Activated T-cell treated with anti-CD3 and anti-CD28 coated beads, Interleukin-2, amount 50 U/mL, for 4 hours (primary cell): ENCODE measurements at regions not wholly inside any gene's neighbourhood (a gene's known extent, or its start where the extent isn't known, plus 50 kb on each side); places are given as distances from the start of the nearest gene placed in this dataset.

Source experiments
- ATAC-seq, 2 donors: fragments of 200-7000 bp; cut with Tn5 transposase; one replicate each; pipeline ENCODE4 v1.10.0; 2021
- DNase-seq: peaks from one replicate; pipeline ENCODE4 v3.0.0-alpha.2; 2020
- H3K27me3 Mint-ChIP-seq: one replicate; pipeline ENCODE4 v1.8.0; 2021; ENCODE audit warnings: low read depth, mixed read lengths
- H3K36me3 Mint-ChIP-seq: one replicate; pipeline ENCODE4 v1.8.0; 2022; ENCODE audit warnings: mixed read lengths; ENCODE audit not compliant: insufficient read depth
- H3K4me1 Mint-ChIP-seq: one replicate; pipeline ENCODE4 v1.8.0; 2021; ENCODE audit warnings: low read depth, mixed read lengths
- H3K4me3 Mint-ChIP-seq: one replicate; pipeline ENCODE4 v1.8.0; 2021; ENCODE audit warnings: mild to moderate bottlenecking, moderate library complexity, mixed read lengths
- H3K9me3 Mint-ChIP-seq: one replicate; pipeline ENCODE4 v1.8.0; 2021; ENCODE audit warnings: mixed read lengths

- H3K36me3 Mint-ChIP-seq = no peaks in the 10 kb centered on the region
- H3K27me3 Mint-ChIP-seq = no peaks in the 10 kb centered on the region
- DNase-seq (no peak), ATAC-seq (no peak)
- no peaks in the 10 kb centered on the region for H3K4me1 Mint-ChIP-seq
- H3K4me3 Mint-ChIP-seq = no peak overlapping the region
- H3K9me3 Mint-ChIP-seq = peaks cover 11% of the 10 kb centered on the region
Measured at GRCh38 chr2:52396836-52397235, 1364.9 kb upstream of the NRXN1 start.

DNA sequence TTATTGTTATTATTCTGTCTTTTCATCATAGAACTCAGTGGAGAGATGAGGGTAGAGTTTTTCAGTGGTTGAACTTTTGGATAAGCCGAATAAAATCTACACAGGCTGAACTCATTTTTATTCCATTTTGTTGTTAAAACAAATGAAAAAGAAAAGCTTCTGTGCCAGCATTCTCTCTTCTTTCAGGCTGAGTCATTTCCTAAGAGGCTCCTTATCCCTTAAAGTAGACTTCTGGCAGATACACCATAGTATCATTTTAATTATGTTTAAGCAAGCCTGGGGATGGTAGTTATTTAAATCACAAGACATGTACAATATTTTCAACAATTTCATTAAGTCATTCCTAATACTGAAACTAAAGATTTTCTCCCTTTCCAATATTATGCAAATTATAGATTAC is 1364.0 kb upstream of the NRXN1 start:
- H3K36me3 Mint-ChIP-seq = no peaks in the 10 kb centered on the region
- ATAC-seq = no peak
- peaks cover 11% of the 10 kb centered on the region for H3K9me3 Mint-ChIP-seq
- no peak for DNase-seq
- no peaks in the 10 kb centered on the region for H3K4me1 Mint-ChIP-seq
- no peak overlapping the region for H3K4me3 Mint-ChIP-seq
- H3K27me3 Mint-ChIP-seq = no peaks in the 10 kb centered on the region

- Mint-ChIP-seq H3K27me3 (no peaks in the 10 kb centered on the region), H3K9me3 (peaks cover 4% of the 10 kb centered on the region), H3K4me3 (no peak overlapping the region), H3K4me1 (no peaks in the 10 kb centered on the region), H3K36me3 (no peaks in the 10 kb centered on the region)
- DNase-seq (no peak), ATAC-seq (no peak)
Measured at GRCh38 chr2:52391621-52392020, 1359.7 kb upstream of the NRXN1 start.

- Mint-ChIP-seq H3K4me1 (no peaks in the 10 kb centered on the region), H3K36me3 (no peaks in the 10 kb centered on the region), H3K9me3 (peaks cover 4% of the 10 kb centered on the region), H3K27me3 (no peaks in the 10 kb centered on the region), H3K4me3 (no peak overlapping the region)
- DNase-seq (no peak), ATAC-seq (no peak)
Measured at GRCh38 chr2:52390651-52391050, 1358.7 kb upstream of the NRXN1 start.

GRCh38 chr2:52387937-52388590 is 1356.1 kb upstream of the NRXN1 start:
- no peaks in the 10 kb centered on the region for H3K9me3 Mint-ChIP-seq
- H3K36me3 Mint-ChIP-seq = no peaks in the 10 kb centered on the region
- DNase-seq (no peak), ATAC-seq (no peak)
- no peaks in the 10 kb centered on the region for H3K4me1 Mint-ChIP-seq
- H3K4me3 Mint-ChIP-seq = no peak overlapping the region
- no peaks in the 10 kb centered on the region for H3K27me3 Mint-ChIP-seq

GRCh38 chr2:52386433-52387030 is 1354.6 kb upstream of the NRXN1 start:
- Mint-ChIP-seq H3K27me3 (no peaks in the 10 kb centered on the region), H3K4me1 (no peaks in the 10 kb centered on the region), H3K9me3 (no peaks in the 10 kb centered on the region), H3K36me3 (no peaks in the 10 kb centered on the region), H3K4me3 (no peak overlapping the region)
- DNase-seq (no peak), ATAC-seq (no peak)

DNA sequence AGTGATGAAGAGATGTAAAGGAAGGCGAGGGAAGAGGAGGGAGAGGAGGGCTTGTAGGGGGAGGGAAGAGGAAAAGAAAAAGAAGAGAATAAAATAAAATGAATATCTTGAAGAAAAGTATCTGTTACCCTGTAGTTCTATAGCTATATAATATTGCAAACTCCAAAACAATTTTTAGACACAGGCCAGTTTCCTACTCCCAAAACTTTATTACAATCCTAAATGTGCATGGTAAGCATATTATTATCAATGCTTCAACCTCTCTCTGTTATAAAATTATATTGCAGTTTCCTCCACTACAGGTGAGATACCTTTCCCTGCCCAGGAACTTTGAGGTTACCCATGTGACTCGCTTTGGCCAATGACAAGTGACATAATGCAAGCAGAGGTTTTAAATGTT is 1351.6 kb upstream of the NRXN1 start:
- Mint-ChIP-seq H3K4me3 (no peak overlapping the region), H3K27me3 (no peaks in the 10 kb centered on the region), H3K9me3 (no peaks in the 10 kb centered on the region), H3K4me1 (no peaks in the 10 kb centered on the region), H3K36me3 (no peaks in the 10 kb centered on the region)
- DNase-seq (no peak), ATAC-seq (no peak)

DNA sequence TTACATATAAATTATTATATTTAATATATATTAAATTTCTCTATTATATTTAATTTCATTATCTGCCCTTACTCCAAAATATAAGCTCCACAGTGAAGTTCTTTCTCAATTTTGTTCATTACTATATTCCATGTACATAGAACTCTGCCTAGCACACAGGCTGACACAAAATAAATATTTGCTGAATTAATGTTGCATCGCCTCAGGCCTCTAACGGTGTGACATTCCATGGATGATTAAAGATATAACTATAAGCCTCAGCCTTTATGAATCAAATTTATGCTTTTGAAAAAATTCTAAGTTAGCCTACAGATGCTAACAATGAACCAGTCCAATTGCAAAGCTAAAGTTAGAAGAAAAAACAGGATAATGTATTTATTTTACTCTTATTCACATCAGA is 1337.2 kb upstream of the NRXN1 start:
- Mint-ChIP-seq H3K4me1 (no peaks in the 10 kb centered on the region), H3K36me3 (no peaks in the 10 kb centered on the region), H3K4me3 (no peak overlapping the region), H3K9me3 (peaks cover 12% of the 10 kb centered on the region), H3K27me3 (no peaks in the 10 kb centered on the region)
- no peak for DNase-seq
- no peak for ATAC-seq

- H3K27me3 Mint-ChIP-seq = no peaks in the 10 kb centered on the region
Measured at GRCh38 chr2:52368141-52368540, 1336.2 kb upstream of the NRXN1 start.

DNA sequence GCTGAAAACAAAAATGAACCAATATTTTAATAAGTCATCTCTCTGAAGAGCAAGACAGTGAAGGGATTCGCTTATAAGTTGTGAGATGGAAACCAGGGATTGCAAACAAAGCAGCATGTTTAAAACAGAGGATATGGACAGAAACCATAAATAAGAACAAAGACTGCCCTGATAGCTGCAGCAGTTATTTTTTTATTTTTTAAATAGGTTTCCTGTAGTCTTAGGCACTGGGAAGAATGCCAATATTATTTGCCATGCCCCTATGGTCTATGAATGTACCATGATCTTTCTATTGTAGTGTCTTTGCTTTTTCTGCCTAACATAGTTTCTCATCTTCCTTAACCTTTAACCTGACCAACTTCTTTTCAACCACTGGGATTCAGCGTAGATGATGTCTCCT is 1334.0 kb upstream of the NRXN1 start:
- H3K4me3 Mint-ChIP-seq = no peak overlapping the region
- H3K36me3 Mint-ChIP-seq = no peaks in the 10 kb centered on the region
- no peaks in the 10 kb centered on the region for H3K27me3 Mint-ChIP-seq
- no peaks in the 10 kb centered on the region for H3K4me1 Mint-ChIP-seq
- ATAC-seq (no peak), DNase-seq (no peak)
- peaks cover 17% of the 10 kb centered on the region for H3K9me3 Mint-ChIP-seq

More at GRCh38 chr2:52368141-52368540, 1336.2 kb upstream of the NRXN1 start:
- Mint-ChIP-seq H3K9me3 (peaks cover 17% of the 10 kb centered on the region), H3K4me1 (no peaks in the 10 kb centered on the region), H3K36me3 (no peaks in the 10 kb centered on the region), H3K4me3 (no peak overlapping the region)
- DNase-seq (no peak), ATAC-seq (no peak)

DNA sequence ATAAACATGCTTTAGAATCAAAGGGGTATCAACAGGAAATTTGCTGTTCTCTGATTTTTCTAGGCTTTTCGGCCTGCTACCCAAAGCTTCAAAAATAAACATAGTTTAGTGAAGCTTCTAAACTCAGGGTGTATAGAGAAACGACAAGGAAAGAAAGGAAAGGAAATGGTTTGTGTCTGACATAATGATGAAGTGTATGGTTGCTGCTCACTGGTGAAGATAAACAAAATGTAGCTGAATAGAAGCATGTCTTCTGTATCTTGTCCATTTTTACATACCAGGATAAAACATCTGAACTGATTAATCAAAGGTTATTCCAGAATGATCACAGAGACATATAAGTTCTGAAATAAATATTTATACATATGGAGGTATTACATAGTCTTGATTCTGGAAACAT is 1324.6 kb upstream of the NRXN1 start:
- Mint-ChIP-seq H3K36me3 (no peaks in the 10 kb centered on the region), H3K4me1 (no peaks in the 10 kb centered on the region), H3K9me3 (peaks cover 12% of the 10 kb centered on the region), H3K4me3 (no peak overlapping the region), H3K27me3 (no peaks in the 10 kb centered on the region)
- ATAC-seq = no peak
- DNase-seq = no peak

DNA sequence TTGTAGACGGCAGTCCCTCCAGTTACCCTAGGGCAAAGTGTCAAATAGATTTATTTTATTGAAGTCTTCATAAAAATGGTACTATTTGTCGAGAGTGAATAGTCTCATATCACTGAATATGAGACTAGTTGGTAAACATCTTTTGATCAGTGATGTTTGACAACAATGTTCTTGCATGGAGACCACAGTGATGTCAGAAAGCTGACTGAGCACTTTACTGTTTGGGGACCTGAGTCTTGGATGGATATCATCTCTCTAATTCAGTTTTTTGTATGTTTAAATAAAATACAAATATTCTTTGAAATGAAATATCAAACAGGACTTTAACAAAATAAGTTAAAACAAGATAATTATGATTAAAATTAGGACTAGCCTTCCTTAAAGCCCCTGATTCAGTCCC is 1315.4 kb upstream of the NRXN1 start:
- no peak for DNase-seq
- Mint-ChIP-seq H3K9me3 (no peaks in the 10 kb centered on the region), H3K4me3 (no peak overlapping the region), H3K36me3 (no peaks in the 10 kb centered on the region), H3K27me3 (no peaks in the 10 kb centered on the region), H3K4me1 (no peaks in the 10 kb centered on the region)
- ATAC-seq = no peak

DNA sequence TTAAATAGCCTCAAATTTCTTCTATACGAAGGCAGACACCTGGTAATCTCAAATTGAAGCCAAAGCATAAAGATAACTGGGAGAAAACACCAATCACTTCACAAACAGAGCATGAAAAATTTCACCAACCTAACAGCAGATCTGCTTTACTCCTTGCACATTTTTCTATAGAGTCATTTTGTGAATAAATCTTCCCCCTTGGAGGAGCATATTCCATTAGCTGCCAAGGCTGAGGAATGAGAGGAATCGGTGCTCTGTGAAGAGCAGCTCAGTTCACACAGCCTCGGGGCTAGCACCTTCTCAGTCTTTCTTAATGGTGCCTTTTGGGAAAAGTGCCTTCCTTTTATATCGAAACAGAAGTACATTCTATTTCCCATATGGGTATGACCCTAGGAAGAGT is 1313.7 kb upstream of the NRXN1 start:
- Mint-ChIP-seq H3K4me3 (no peak overlapping the region), H3K36me3 (no peaks in the 10 kb centered on the region), H3K27me3 (no peaks in the 10 kb centered on the region), H3K9me3 (no peaks in the 10 kb centered on the region), H3K4me1 (no peaks in the 10 kb centered on the region)
- DNase-seq (no peak), ATAC-seq (no peak)

DNA sequence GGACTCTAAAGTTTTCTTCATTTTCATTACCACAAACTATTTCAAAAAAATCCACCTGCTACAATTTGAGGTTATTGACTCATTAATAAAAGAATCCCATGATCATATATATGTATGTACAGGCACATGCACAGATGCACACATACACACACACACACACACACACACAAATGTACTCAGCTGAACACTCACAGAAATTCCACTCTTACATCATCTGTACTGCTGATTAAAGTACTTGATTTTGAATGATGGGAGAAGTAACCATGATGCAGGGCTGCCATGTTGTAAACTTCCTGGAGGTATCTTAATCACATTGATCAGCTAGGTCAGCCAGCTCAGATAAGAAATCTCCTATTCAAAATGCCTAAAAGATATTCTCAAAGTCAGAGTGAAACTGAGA is 1313.2 kb upstream of the NRXN1 start:
- Mint-ChIP-seq H3K9me3 (no peaks in the 10 kb centered on the region), H3K4me1 (no peaks in the 10 kb centered on the region), H3K4me3 (no peak overlapping the region), H3K36me3 (no peaks in the 10 kb centered on the region), H3K27me3 (no peaks in the 10 kb centered on the region)
- ATAC-seq (no peak), DNase-seq (no peak)

DNA sequence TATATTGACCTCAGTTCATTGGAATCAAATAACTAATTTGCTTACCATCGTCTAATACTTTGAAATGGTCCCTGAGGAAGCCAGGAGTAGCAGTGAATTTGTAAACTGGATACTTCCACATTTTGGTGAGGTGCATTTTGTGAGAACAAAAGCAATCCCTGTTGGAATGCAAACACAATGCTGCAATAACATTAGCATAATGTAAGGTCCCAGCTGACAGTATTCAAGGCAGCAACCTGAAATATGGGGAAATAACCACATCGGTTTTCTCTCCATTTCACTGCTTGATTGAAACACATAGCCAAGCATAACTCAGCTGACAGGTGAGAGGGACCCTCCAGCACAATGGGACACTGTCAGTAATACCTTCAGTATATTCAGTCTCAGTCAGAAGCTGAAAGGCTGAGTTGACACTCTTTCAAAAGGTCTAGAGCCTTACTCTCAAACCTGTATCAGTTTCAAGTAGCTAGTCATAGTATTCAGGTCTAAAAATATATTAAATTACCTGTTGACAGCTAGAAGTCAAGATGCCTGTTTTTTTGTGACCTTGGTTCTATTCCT is 1311.9 kb upstream of the NRXN1 start:
- no peaks in the 10 kb centered on the region for H3K4me1 Mint-ChIP-seq
- no peaks in the 10 kb centered on the region for H3K36me3 Mint-ChIP-seq
- H3K4me3 Mint-ChIP-seq = no peak overlapping the region
- no peak for ATAC-seq
- no peaks in the 10 kb centered on the region for H3K9me3 Mint-ChIP-seq
- no peak for DNase-seq
- H3K27me3 Mint-ChIP-seq = no peaks in the 10 kb centered on the region
